GM21529 (cell line): ENCODE measurements at regions not wholly inside any gene's neighbourhood (a gene's known extent, or its start where the extent isn't known, plus 50 kb on each side); places are given as distances from the start of the nearest gene placed in this dataset.
"Not testable (repeated sequence)": the region's sequence is repeated elsewhere in the genome, so short reads cannot be mapped to it uniquely, and the experiment has no call there.

Source experiments
- ATAC-seq: cut with Tn5 transposase; IDR thresholded peaks from one replicate; pipeline ENCODE4 v1.9.1; 2021; ENCODE audit not compliant: unreplicated experiment

DNA sequence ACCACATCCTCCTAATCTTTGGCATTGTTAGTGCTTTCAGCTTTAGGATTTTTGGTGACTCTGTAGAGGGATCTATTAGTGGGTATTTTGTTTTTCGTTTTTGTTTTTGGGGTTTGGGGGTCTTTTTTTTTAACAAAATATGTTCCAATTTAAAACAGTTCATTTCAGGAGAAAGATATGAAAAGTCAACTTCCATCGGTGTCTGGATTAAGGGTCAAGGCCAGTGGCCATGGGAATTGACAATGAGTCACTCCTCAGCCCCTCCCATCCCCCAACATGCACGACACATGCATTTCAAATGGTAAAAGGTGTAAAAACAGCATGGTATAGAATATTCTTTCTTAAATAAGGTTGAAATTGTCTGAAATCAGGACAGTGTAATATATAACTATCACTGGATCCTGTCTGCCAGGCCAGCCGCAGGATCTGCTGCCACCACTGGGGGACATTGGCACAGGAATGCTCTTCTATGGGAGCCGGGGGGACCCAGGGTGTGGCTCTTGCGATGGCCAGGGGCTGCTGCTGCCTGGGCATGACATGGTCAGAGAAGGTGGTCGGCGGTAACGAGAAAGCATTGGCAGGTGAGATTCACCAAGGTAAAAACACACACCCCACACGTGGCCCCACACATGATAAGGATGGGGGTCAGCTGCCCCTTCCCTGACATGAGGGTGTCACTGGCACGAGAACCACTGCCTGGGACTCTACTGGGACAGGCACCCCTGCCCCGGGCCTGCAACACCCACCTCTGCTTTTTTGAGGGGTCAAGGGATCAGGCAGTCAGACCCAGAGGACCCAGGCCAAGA lies 126.2 kb upstream of the KCTD7 start:
- ATAC-seq, result no peak

DNA sequence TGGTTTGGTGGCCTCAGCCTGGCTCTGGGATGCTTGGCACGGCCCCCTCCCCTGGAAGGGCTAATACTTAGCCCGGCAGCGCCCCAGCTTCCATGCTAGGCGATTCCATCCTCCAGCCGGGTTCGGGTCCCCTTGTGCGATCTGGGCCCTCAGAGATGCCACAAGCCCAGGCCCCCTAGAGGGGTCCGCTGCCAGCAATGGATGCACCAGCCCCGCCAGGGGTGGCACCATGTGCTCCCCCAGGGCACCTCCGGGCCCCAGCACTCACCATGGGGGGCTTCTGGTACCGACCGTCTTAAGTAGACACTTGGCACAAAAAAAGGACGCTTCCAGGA lies 125.7 kb upstream of the KCTD7 start:
- no peak for ATAC-seq

DNA sequence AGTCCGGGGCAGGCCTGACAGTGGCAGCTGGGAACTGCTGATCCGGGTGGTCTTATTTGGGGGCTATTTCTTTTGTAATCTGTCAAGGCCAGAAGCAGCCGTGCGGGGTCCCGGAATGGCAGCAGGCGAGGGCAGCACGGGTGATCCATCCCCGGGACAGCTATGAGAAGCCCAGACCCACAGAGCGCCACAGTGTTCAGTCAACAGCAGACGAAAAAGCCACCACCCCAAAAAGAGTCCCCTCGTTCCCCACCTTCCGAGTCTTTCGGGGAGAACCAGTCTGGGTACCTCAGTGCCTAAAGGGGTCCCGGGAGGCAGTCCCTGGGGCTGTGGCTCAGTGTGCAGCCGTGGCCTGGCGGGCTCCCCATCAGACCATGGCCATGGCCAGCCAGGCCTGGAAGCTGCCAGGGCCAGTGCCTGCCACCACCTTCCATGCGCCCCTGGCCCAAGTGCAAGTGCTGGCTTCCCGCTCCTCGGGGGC lies 125.1 kb upstream of the KCTD7 start:
- no peak for ATAC-seq

DNA sequence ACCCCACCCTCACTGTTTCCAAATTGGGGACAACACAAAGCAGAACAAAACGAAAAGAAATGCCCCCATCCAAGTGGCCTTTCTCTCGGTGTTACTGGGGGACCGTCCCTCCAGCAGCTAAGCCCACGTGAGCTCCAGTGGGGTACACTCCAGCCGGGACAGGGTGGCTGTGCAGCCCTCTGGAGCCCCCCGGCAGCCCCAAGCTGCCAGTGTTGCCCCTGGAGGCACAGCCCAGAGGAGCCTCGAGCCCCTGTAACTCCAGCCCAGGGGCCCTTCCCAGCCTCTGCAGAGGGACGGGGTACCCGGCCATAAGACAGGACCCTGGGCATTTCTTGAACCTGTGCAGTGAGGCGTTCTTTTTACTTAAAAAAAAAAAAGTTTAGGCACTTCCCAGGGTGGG lies 124.5 kb upstream of the KCTD7 start:
- ATAC-seq, result no peak

DNA sequence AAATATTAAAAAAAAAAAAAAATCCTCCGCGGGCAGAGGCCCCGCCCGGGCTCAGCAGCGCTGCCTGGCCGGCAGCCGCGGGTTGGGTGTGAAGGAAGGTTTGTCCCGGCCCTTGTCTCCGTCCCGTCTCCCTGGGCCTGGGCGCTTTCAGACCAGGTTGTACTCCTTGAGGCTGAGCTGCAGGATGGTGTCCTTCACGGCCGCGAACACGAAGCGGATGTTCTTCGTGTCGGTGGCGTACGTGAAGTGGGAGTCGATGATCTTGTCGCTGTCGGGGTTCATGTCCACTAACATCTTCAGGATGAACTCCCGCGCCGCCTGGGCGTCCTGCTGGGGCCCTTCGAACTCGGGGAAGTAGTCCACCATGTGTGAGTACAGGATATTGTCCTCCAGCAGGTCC lies 123.7 kb upstream of the KCTD7 start:
- ATAC-seq, result no peak

DNA sequence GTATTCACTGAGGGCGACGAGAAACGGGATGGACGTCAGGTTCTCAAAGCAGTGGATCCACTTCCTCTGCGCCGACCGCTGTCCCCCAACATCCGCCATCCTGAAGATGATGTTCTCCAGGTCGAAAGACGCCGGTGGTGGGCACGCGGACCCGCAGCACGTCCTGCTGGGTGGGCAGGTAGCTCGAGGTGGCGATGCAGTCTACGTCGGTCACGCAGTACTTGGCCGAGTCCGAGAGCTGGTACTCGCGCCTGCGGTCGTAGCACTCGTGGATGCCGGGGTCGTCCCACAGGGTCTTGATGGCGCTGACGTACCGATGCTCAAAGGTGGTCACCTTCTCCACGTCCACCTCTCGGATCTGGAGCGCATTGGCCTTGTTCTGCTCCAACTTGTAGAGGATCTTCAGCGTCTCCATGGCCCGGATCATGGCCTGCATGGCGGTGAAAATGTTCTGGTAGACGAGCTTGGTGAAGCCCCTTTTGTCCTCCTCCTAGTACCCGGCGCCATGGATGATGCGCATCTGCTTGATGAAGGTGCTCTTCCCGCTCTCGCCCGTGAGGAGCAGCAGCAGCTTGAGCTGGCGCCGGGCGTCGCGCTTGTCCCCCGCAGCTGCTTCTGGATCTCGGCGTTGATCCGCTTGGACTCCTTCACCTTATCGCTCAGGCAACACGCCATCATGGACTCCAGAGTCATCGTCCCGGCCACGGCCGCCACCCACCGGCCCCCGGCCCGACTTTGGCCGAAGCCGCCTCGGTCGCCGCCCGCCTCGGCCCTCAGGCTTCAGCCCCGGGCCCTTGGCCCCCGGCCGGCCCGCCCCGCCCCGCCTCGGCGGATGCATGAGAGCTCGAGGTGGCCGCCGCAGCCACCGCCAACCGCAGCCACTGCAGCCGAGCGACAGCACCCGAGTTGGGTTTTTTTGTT lies 122.9 kb upstream of the KCTD7 start:
- ATAC-seq, result no peak

DNA sequence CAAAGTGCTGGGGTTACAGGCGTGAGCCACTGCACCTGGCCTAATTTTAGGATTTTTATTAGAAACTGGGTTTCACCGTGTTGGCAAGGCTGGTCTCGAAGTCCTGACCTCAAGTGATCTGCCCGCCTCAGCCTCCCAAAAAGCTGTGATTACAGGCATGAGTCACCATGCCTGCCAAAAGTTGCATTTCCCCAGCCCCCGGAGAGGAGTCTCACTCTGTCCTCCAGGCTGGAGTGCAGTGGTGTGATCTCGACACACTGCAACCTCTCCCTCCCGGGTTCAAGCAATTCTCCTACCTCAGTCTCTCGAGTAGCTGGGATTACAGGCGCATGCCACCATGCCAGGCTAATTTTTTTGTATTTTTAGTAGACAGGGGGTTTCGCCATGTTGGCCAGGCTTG lies 122.0 kb upstream of the KCTD7 start:
- ATAC-seq, result not testable (repeated sequence)

DNA sequence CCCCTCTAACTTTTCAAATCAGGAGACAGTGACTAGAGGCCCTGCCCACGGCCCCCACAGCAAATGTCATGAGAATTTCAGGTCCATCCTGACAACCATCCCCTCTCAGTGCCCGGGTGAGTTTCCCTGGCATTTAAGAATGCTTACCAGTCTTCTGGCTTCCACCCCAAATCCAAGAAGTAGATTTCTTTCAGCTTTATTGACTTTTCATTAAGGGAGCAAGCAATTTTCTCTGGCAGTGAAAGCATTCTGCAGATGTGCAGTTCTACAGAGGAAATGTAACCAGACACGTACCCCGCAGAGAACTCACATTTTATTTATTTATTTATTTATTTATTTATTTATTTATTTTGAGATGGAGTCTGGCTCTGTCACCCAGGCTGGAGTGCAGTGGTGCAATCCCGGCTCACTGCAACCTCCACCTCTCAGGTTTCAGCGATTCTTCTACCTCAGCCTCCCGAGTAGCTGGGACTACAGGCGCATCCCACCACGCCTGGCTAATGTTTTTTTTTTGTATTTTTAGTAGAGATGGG lies 120.9 kb upstream of the KCTD7 start:
- no peak for ATAC-seq

DNA sequence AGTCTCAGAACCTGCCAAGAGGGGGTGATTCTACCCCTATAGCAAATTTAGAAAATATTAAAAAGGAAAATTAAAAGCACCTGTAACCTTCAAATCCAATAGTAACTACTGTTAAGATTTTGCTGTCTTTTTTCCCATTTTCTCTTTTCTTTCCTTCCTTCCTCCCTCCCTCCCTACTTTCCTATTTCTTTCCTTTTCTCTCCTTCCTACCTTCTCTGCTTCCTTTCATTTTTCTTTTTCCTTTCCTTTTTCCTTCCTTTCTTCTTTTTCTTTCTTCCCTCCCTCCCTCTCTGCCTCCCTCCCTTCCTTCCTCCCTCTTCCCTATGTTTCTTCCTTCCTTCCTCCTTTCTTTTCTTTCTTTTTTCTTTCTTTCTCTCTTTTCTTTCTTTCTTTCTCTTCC lies 120.2 kb upstream of the KCTD7 start:
- ATAC-seq, result no peak

DNA sequence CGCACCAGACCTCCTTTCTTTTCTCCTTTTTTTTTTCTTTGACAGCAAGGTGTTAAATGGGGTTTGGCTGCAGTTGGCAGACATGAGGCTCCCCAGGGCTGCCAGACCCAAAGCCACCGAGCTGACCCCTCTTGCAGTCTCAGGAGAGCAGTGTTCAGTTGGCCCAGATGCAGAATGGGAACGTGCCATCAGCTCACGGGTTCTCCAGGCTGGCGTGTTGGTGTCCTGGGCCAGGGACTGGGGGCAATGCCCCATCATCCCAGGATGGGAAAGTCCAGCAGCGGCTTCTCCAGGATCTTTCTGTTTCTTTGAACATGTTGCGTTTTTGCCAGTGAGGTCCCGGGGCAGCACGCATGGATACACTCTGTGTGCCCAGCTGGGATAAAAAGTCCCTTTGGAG lies 114.6 kb upstream of the KCTD7 start:
- ATAC-seq, result no peak

DNA sequence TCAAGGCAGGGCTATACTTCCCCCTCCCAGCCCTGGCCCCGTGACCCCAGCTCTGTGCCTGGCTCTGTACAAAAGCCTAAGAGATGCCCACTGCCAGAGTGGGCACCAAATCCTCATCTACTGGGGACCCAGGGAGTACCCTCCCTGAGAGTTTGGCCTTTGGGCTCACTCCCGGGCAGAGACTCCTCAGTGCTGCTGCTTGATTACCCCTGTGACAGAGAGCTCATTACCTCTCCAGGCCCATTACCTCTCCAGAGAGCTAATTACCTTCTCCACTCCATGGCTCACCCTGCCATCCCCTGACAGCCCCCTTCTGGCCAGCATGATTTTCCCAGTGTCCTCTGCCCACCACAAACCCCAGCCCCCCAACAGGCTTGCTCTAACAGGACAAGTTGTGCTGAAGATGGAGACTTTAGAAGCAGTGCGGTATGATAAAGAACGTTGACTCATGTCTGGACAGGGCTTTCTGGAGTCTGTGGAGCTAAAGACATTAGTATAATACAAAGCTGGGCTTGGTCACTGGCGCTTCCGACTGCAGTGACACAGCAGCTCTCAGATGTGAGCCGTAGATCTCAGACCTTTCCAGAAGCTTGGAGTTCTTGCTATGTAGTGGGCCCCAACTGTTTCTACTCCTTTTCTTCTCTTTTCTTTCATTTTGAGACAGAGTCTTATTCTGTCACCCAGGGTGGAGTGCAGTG lies 111.3 kb upstream of the KCTD7 start:
- ATAC-seq, result no peak

DNA sequence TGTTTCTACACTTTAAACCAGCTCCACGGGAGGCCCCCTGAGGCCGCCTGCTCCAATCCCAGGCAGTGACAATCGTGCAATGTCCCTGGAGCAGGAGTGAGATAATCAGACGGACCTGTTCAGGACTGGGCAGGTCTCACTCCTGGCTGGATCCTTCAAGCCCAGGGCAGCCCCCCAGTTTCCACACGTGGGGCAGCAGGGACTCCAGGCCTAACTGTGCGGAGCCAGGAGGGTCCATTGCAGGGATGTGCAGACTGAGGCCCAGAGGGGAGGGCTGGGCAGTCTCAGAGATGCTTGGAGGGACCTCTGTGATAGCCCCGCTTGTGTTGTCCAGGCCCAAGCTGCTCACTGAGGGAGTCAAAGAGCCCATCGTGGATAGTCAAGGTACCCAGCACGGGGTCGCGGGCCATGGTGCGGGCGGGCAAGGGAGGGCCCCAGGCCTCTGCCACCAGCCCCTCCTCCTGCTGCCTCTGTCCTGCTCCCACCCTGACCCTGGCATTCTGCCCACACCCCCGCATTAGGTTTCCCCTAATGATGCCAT lies 110.5 kb upstream of the KCTD7 start:
- ATAC-seq, result no peak

DNA sequence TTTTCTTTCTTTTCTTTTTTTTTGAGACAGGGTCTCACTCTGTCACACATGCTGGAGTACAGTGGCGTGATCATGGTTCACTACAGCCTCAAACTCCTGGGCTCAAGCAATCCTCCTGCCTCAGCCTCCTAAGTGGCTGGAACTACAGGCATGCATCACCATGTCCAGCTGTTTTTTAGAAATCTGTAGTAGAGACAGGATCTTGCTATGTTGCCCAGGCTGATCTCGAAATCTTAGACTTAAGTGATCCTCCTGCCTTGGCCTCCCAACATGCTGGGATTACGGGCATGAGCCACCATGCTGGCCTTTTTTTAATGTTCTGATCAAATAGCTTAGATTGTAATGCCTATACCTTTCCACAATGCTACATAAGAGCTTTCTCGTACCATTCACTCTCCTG lies 107.0 kb upstream of the KCTD7 start:
- no peak for ATAC-seq

DNA sequence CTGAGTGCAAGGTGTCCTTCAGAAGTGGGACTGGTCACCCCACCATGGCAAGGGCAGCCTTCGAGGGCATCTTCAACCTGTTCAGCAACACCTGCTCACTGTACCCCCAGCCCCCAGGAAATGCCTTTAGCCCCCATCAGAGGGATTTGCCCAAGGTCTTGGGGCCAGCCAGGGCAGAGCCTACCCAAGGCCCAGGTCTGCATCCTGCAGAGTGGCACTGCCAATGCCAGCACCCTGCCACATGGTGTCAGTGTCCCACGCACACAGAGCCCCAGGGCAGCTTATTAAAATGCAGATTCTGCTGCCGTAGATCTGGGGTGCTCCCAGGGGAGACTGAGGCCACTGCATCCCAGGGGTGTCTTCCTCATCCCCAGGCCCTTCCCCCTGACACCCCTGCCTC lies 106.2 kb upstream of the KCTD7 start:
- ATAC-seq, result no peak

DNA sequence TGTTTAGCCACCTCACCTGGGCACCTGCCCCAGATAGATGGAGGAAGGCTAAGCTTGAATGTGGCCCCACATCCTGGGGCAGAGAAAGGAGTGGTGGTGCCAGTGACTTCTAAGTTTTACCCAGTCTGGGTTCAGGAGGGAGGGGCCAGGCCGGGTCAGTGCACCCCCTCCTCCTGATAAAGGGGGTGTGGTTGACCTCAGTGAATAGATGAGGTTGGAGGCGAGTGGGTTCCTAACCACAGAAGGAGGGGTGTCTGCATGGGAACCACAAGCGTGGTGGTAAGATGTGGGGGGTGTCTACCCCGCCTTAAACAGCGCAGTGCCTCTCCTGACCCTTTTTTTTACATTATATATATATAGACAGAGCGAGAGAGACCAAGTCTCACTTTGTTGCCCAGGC lies 105.3 kb upstream of the KCTD7 start:
- ATAC-seq, result no peak

DNA sequence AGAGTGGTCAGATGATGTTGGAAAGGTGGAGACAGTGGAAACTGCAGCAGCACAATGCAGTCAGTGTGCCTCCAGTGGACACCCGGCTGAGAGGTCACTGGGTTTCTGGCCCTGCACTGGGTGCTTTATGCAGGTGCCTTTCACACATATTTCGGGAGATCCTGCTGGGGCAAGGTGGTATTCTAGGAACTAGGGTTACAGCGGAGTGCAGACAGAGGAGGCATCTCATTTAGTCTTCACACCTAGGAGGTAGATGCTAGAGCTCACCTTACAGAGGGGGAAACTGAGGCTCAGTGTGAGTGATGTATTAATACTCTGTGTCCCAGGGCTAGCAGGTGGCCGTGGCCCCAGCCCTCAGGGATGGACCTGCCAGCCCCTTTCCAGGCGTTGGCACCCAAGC lies 103.9 kb upstream of the KCTD7 start:
- ATAC-seq, result no peak

DNA sequence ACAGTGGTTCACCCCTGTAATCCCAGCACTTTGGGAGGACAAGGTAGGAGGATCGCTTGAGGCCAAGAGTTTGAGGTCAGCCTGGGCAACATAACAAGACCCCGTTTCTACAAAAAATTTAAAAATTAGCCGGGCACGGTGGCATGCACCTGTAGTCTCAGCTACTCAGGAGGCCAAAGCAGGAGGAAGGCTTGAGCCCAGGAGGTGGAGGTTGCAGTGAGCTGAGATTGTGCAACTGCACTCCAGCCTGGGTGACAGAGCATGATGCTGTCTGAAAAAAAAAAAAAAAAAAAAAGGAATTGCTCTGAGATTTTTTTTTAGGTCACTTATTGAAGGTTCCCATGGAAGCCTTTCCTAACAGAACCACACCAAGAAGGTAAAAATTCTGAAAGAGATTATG lies 101.9 kb upstream of the KCTD7 start:
- not testable (repeated sequence) for ATAC-seq

DNA sequence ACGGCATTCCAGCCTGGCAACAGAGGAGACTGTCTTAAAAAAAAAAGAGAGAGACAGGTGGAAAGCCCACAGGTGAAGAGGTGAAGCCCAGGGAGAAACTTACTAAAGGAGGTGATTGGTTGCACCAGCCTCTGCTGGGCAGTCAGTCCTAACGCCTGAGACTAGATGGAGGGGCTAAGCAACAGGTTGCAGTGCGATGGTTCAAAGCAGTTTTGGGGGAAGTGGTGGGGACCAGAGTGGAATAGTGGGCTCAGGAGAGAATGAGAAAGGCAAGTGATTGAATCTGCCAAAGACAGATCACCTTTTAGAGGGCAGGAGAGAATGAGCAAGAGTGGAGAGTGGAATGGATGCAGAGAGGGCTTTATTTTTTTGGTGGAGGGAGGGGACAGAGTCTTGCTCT lies 100.0 kb upstream of the KCTD7 start:
- no peak for ATAC-seq

DNA sequence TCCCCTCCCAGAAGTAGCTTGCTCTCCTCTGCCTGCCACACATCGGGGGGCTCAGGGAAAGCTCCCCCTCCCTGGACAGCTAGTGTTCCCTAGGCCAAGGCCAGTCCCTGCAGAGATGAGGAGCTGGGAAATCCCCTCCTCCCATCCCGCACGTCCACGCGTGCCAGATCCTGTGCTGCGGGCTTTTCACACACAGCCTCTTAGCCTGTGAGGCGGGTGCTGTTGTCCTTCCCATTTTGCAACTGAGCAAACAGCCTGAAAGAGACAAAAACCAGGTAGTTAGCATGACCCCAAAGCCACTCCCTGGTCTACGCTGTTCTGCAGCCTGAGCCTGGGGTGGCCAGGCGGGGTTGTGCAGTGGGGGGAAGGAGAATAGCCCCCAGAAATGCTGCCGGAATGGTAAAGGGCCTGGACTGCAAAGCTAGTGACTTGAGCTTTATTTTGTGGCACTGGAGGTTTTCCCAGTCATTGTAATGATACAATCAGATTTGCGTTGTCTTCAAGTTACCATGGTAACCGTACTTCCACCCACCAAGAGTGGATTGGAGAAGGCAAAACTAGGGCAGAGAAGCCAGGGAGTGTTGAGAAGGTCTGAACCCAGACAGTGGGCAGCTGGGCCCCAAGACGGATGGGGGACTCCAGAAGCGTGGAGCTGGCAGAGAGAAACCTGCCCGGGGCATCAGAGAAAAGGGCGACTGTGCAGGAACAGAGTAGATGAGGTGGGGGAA lies 98.6 kb upstream of the KCTD7 start:
- no peak for ATAC-seq
